Iris pigment epithelial cell (primary cell): ENCODE measurements at regions not wholly inside any gene's neighbourhood (a gene's known extent, or its start where the extent isn't known, plus 50 kb on each side); places are given as distances from the start of the nearest gene placed in this dataset.

ENCODE experiments used
- DNase-seq: peaks from one replicate; pipeline ENCODE4 v3.0.0-alpha.2; 2011; ENCODE audit warnings: low read depth

DNA sequence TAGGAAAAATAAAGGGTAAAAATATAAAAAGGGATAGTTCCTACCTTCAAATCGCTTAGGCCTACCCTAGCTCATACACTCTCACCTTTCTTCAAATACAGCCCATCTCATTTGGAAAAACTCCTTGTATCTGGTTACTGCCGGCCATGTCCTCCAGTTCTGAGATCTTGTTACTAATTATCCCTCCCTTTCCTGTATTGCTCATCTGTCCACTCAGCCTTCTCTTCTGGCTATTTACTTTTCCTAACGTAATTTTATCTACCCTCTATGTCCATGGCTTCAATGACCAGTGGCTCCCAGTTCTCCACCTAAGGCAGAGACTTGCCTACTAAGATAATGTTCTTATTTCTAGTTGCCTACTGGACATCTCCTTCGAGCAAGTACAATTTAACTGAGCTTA, 342.9 kb upstream of the ACVR2A start:
- no peak for DNase-seq

DNA sequence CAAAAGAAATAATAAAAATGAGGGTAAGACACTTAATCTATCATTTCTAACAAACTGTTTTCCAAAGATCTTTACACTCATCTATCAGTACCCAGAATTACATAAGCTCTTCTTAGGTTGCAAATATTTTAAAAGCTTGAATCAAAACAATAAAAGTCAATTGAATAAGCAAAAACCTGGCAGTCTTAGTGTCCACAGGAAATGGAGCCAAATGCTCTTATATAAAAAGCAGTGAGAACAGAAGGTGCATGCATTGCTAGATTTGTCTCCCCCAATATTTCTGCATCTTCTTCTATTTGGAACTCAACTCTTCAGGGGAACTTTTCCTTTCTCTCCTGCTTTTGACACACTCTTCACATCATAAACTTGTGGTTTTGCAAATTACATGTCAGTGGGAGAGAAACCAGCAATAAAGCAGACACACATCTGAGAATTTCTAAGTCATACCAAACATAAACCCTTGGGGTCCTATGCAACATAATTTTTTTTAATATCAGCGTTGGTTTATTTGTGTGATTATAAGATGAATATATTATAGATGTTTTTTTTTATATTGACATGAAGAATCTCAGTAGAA, 343.9 kb upstream of the ACVR2A start:
- no peak for DNase-seq

DNA sequence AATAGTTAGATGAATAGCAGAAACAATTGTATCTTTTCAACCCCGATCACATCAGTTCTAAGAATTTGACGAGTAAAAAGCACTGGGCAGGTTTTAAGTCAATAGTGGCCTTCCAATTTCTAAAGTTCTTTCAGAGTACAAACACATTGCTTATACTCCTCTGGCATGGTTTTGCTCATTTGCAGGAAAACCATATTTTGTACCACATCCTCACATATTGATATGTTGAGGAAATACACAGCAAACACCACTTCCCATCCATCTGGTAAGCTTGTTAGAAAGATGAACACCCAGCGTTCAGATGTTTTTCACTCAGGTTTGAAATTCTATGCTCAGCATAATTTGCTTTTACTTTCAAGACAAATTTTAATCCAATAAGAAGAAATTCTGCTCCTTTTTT, 344.6 kb upstream of the ACVR2A start:
- no peak for DNase-seq

DNA sequence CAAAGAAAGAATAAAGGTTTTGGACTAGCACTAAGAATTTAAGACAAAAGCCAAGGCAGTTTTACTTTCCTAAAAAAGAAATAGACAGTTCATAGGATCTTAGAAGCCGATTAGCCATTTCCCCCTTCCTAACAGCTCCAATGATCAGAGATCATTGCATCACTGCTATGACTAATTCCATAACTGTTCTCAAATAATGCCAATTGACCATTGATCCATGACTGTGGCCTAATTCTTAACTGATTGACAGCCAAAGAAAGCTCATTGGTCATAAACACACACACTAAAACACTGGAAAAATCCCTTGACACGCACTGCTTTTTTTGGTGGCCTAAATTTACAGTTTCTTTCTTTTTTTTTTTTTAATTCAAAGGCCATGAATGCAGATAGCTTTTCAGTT, 345.0 kb upstream of the ACVR2A start:
- DNase-seq = no peak

DNA sequence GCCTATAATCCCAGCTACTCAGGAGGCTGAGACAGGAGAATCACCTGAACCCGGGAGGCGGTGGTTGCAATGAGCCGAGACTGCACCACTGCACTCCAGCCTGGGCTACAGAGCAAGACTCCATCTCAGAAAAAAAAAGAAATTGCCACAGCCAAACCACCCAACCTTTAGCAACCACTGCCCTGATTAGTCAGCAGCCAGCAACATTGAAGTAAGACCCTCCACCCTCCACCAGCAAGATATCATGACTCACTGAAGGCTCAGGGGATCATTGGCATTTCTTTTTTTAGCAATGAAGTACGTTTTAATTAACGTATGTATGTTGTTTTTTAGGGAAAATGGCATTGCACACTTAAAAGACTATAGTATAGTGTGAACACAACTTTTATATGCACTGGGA, 349.1 kb upstream of the ACVR2A start:
- no peak for DNase-seq

DNA sequence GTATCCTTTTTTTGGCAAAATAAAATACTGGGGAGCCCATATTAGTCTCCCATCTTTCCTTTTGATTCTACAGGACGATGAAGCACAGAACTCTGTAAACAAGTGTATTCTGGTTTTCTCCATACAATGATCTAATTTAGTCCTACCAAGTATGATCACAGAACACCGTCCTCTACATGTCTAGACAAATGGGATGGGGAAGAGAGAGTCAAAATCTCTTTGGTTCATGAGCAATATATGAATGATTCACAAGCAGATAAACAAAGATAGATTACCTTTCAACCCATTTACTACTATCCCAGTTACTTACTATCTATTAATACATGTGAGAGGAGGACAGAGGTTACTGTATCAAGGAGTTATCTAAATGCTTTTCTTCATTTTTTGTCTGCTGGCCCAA, 352.4 kb upstream of the ACVR2A start:
- no peak for DNase-seq

DNA sequence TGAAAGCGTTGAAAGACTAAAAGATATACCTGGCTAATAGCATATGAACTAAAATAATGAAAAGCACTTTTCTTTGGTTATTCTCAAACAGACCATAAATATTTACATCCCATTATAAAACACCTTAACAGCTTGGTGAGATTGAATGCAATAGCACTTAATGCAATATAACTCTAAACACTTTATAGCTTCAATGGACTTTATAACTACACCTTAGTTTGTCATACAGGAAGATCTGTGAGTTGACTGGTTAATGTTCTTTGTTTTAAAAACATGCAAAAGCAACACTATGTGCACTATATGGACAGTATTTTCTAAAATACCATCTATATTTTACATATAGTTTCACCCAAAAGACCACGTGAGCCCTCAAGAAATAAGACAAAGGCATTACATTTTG, 353.3 kb upstream of the ACVR2A start:
- no peak for DNase-seq

DNA sequence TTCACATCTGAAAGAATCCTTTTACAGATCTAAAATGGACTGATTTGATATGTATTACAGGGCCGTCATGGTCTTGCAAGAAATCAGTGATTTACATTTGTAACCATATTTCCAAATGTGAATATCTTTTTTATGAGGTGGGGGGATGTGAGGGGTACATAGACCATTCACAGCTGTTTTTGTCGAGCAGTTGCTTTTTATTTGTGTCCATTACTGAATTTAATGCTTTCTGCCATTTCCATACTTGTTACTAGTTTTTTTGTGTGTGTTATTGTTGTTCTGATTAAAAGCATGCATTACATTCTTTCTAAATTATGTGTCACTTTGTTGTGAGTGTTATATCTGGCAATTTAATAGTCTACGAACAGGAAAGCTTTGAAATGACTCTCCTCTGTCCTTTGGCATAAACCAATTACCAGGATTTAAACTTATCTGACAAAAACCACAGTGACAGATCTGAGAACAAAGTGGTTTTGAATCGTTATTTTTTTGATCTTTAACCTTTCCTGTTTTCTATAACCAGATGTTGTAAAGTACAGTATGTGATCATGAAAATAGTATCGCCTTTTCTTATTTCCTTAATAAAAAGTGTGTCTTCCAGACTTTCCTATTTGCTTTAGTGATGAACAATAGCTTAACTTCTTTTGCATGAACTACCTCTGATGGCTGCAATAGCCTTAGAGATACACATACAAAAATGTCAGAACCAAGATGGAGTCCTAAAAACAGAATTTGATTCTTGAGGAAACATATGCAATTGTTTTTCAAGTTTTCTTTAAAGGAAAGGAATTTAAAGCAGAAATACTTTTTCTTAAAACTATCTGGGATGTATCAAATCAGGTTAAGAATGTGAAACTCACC, 354.2 kb upstream of the ACVR2A start:
- no peak for DNase-seq

DNA sequence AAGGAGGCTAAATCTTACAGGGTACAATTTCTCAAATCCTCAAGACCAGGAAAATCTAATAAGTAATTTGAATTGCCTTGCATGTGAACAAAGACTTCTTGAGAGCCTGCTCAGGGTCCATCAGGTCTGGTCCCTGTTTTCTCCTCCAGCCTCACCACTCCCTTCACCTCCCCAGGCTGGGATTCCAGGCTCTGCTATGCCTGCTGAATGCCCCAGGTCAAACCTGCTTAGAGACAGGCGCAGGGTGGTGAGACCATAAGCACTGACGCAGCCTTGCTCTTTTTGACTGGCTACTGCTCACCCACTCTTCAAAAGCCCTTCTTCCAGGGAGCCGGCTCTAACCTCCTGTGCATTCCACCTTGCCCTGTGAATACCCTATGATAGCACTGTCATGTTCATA, 356.4 kb upstream of the ACVR2A start:
- no peak for DNase-seq

DNA sequence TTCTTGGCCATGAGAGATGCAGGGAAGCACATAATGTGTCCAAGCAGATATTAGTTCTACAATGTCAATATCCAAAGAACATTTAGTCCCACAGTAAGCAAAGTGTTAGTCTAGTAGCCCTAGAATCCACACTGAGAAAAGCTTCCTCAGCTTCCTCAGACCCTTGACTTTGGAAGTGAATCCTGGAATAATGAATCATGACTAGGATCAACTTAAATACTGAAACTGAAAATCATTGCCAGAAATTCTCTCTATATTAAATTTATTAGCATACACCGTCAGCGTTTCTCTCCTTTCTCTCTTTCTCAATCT, 356.9 kb upstream of the ACVR2A start:
- DNase-seq = no peak

DNA sequence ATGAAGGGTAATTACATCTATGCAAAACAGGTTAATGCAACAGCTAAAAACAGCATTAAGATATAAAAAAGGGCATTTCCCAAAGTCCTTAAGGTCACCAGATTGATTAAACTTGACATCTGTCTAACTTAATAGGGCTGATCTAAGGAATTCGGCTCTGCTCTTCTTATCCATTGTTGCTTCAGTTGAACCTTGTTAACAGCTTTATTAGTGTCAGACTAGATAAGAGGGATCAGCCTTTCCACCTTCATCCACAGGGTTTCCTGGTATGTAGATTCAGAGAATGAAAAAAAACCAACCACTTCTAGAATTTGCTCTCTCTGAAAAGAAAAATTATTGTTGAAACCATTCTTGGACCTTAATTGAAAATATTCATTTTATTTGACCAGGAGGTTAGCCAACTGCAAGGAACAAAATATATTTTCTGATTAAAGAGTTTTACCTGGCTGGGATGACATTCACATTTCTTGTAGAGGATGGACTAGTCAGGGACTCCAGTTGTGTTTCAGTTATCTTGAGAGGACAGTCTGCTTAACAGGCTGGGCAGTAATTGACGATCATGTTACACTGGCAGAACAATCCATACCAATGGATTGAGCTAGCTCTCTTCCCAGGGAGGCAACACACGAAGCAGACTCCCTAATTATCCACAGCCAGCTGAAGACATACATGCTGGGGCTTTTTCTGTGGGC, 357.4 kb upstream of the ACVR2A start:
- no peak for DNase-seq

DNA sequence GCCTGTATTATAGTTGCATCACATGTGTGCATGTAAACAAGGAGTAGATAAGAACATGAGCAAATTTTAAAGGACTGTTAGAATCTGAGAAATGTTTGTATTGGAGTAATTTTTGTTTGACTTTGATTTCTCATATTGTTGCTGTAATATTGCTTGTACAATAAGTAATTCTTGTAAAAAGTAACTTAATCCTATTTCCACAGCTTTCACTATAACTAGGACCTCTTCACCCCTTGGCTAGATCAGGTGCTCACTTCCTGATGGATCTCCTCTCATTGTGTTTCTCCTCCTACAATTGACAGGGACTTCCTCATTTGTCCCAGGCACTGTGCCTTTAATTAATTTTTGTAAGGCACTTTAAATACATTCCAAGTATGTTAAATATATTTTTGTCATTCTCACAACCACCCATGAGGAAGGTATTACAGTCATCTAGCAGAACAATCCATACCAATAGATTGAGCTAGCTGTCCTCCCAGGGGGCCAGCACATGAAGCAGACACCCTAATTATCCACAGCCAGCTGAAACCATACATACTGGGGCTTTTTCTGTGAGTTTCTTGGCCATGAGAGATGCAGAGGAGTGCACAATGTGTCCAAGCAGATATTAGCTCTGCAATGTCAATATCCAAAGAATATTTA, 359.5 kb upstream of the ACVR2A start:
- DNase-seq = no peak

DNA sequence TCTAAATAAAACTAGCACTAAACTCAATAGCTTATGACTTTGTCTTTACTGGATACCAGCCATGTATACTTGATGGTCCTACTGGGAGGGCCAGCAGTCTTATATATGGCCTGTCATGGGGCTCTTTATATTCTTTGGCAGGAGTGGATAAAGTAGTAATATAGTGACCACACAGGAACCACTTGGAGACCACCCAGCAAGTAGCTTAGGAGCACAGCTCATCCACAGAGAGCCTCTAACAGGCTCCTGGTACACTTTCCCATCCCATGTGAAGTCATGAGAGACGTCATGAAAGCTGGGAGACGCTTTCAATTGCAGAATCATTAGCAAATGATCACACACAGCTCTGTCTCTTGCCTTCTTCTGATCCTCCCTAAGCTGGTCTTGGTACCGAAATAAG, 360.9 kb upstream of the ACVR2A start:
- DNase-seq = no peak

DNA sequence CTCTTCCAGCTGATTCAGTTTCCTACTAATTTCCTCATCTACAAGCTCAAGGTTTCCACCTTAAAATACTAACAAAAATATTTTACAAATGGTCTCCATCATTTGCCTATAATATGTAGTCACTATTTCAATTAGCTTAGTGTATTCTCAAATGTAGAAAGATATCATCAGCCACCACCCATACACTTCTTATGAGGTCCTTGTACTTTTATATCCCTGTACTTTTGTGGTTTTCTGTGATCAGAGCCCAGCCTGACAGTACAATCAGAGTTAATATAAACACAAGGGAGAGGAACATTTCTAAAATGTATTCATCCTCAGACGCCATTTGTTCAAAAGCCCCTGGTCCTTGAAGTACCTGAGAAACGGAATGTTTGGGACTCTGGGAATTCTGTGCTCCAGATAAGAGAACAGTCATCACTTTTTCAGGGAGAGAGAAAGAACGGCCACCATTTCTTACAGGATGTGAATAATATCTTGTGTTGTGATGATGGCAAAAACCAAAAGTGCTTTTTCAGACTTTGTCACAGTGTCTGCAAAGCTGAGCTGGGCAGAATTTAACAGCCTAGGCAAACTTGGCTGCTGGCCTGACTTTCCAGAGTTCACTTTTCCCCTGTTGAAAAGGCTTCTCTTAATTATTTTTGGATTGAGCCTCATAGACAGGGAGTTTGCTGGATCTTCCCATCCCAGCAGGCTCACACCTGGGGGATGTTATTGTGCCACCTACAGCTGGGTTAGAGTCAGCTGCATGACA, 361.7 kb upstream of the ACVR2A start:
- no peak for DNase-seq

DNA sequence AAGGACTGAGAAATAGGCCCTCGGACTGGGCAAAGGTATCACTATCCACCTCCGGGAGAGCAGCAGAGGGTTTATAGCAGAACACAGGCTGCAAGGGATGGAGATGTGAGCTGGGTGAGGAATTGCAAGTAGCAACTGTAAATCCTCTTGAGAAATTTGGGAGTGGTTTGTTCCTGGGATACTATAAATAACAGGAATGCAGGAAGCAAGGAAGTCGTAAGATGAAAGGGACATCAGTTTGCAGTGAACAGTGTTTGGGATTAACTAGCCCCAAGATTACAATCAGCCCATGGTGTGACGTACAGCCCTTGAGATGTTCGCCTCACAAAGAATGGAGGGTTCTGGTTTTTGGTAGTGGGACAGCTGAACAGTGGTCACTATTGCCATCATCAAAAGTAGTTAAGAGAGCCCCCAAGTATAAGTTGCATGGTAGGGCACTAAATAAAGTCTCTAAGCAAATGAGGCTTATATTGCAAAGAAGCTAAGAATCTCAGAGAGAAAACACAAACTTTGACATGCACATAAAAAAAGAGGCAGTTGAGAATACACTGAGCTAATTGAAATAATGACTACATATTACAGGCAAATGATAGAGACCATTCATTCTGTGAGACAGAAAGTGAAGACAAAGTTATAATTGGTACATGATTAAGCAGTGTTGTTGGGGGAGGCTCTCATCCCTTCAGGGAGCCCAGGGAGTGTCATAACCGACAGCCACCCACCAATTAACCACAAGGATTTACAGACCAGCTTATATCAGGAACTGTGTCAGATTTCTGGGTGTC, 362.5 kb upstream of the ACVR2A start:
- no peak for DNase-seq

DNA sequence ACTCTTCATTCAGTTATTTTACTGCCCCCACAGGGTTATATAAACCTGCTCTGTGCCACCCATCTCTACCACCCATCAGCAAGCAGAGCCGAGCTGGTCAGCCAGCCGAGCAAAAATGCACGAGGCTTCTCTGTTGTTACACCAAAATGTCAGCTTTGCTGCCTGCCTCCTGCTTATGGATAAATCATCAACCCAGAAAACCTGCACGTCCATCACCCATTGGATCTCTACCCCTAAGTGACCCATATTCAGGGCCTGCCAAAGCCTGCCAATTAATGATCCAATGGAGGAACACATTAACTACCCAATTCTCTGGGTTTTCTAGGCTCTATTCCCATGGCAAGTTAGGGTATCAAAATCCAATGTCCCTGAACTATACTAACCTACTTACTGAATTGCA, 365.5 kb upstream of the ACVR2A start:
- no peak for DNase-seq

DNA sequence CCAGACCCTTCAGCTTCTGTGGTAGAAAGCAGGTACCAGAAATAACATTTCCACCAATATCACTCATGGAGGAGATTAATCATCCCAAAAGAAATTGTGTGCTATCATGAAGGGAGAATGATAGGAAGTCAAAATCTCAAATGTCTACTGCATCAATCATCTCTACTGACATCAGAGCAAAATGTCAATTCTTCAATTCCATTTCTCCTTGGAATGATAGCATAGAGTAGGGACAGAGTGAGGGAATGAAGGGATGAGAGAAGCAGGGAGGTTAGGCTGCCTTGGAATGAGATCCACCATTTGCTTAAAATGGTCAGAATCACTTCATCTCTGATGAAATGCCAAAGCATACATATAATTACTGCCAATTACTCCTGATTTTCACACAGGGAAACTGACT, 371.8 kb upstream of the ACVR2A start:
- no peak for DNase-seq

DNA sequence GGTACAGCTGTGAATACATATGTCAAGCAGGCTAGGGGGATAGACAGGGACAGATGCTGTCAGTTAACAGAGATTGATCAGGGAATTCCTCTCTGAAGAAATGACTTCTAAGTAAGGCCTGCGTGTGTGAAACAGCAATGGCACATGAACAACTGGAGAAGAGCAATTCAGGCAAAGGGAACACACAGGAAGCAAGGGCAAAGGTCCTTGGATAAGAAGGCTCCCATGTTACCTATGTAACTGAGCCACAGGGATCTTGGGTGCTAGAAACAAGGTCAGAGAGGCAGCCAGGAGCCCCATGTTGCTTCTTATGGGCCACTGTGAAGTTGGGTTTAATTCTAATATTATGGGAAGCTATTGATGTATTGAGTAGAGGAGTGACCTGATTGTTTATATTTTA, 373.7 kb upstream of the ACVR2A start:
- no peak for DNase-seq

DNA sequence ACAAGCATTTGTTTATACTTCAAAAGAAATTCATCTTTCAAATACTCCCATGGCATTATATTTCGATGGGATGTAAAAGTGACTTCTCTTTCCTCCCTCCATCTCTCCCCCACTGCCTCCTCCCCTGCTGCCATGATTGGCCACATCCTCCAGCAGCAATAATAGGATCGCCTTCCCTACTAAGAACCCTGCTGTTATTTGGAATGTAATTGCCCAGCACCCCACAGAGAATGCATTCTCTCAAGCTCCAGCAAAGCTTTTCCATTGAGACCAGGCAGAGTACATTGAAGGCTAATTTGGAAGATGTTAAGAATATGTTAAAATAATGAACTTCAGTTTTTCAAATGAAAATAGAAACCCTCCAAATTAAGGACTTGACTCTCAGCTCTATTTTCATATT, 375.4 kb upstream of the ACVR2A start:
- no peak for DNase-seq

DNA sequence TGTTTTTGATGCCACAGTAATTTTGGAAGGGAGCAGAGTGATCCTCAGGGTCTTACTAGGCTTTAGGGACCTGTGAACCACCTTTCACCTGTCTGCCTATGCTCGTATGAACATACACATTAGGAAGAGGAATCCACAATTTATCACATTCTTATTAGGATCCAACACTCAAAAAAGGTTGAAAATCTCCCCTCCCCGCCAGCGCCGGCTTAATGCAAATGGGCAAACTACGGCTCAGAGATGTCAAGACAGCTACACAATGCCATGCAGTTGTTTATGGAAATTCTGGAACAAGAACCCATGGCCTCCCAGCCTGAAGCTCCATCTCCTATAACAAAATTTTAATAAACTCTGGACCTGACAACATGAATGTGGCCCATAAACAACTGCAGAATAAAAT, 375.9 kb upstream of the ACVR2A start:
- no peak for DNase-seq

DNA sequence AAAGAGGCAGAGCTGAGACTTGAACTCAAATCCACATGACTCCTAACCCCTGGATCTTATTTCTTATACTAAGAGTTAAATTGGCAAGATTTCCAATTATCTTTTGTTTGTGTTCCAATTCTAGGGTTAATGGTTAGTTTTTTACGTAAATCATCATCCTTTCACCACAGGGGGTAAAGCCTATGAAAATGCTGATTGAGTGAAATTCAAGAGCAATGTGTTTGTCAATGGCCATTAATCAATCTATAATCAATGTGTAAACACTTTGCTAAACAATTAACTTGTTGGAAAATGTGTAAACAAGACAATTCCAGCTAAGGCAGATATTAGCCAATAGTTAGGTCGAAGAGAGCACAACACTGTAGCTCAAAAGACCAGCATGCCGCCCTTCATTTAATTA, 376.5 kb upstream of the ACVR2A start:
- DNase-seq = no peak

DNA sequence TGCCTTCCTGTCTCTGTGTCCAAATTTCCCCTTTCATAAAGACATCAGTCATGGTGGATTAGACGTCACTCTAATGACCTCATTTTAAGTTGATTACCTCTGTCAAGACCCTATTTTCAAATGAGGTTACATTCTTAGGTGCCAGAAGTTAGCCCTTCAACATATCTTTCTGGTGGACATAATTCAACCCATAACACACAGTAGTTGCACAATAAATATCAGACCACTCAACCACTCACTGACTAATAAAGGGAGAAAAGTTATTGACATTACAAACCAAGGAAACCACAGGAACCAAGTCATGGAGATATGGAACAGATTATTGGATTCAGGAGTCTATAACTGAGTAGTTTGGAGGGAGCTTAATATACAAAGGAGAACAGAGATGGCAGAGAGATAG, 377.4 kb upstream of the ACVR2A start:
- DNase-seq = no peak
